Hematopoietic multipotent progenitor cell treated with erythropoietin and hydrocortisone succinate and interleukin-3 and kit ligand, for 4 days (in vitro differentiated cells): ENCODE measurements at regions not wholly inside any gene's neighbourhood (a gene's known extent, or its start where the extent isn't known, plus 50 kb on each side); places are given as distances from the start of the nearest gene placed in this dataset.

Source experiments
- DNase-seq: peaks from one replicate; pipeline ENCODE4 v3.0.0-alpha.2; 2015

DNA sequence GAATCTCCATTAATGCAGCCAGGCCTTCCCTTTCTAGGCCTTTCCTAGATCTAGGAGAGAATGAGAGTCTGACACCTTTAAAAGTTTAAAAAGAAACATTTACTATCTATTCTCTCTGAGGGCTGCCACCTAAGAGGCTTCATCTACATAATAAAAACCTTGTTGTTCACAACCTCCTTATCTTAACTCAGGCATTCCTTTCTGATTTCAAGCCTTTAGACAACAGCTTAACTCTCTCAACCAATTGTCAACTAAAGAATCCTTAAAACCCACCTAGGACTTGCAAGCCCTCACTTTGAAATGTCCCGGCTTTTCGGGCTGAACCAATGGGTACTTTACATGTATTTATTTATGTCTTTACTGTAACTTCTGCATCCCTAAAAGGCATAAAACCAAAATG lies 64.3 kb upstream of the RET start:
- DNase-seq, result no peak

DNA sequence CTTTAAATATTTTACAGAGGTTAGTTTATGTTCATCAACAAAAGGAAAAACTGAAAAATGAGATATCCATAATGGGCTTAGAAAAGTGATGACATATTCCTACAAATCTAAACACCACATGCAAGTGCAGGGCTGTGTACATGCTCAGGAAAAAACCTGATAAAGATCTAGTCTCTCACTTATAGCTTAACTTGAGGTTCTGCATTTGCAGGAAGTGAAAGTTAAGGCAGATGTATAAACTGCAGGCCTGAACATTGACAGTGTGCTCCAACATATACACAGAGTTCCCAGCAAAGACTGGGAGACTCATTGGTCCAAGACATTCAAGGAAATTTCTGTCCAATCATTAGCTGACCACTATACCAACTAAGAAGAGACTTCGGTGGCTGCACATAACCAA lies 63.8 kb upstream of the RET start:
- DNase-seq, result peak; percentile 13

DNA sequence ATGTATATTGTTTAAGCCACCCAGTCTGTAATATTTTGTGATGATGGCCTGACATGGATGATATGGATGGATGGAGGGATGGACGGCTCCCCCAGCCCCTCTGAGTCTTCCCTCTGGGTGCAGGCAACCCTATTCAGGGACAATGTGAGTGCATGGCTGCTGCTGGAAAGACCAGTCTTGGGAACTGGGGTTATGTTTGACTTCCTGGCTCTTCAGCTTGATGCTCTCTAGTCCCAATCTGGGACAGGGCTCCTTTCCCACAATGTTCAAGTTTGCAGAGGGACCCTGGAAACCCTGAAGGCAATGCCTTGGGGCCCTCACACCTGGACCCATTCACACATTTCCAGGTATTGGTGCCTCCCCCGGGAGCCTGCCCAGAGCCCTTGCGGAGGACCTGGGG lies 52.3 kb upstream of the RET start:
- no peak for DNase-seq

DNA sequence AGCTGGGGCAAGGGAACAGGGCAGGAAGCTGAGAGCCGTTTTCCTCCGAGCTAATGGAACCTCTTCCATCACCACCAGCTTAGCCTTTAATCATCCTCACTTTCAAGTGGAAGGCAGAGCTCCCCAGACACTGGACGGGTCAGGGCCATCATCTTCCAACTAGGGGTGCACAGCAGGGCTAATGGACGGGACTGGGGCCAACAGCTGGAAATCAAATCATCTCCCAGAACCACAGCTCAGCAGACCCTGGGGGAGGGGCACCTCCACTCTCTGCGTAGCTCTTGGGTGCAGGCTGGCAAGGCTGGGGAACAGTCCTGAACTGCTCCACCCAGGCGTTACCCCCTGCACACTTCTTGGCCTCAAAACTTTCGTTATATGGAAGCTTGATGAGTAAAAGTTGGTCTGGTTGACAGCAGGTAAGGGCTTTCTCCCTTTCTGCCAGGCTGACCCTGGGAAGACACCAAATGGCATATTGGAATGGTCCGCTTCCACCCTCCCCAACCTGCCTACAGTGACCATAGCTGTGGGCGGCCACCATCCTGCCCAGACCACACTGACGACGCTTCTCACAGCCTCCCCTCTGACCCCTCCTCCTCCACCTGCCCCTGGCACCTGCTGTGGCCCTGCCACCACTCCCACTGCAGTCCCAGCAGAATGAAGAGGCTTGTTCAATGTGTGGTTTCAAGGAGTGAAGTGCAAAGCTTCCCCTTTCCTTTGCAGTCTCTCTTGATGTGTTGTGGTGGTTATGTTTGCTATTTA lies 51.7 kb upstream of the RET start:
- no peak for DNase-seq

DNA sequence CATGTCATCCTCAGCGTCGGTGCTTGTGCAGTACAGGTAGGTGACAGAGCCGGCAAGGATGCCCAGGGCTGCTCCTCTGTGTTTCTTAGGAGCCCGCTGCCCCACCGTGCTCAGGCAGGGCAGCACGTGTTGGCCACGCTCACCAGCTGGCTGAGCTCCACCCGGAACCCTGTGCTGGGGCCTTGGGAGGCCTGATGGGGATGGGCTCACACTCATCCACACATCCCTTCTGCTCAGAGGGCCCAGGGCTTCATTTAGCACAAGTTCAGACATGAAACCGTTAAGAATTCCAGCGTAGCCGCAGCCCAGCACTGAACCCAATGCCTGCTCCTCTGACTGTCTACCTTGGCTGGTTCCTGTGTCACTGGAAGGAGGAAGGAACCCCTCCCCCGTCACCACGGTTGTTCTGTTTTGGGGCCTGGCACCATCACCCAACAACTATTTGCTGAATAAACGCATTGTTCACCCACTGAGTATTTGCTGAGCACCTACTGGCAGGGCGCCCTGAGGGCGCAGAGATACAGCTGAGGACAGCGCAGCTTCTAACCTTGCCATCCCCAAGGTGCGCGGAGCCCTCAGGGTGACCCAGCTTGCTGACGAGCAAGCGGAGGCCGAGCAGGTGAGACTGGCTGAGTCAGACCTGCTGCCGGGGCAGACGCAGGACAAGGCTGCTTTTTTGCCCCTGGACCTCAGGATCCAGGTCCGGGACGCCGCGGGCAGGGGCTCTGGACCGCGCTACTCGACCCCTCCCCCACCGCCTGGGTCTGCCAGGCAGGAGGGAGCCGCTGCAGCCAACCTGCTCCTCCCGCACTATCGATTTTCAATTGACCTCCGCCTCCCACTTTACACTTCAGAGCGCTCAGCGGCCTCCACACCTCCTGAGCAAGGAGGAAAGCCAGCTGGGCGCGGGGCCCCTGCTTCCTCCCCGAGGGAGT lies 50.6 kb upstream of the RET start:
- no peak for DNase-seq
